ENCODE measurements at regions not wholly inside any gene's neighbourhood (a gene's known extent, or its start where the extent isn't known, plus 50 kb on each side); places are given as distances from the start of the nearest gene placed in this dataset.

- H3K27ac ChIP-seq, result no peak overlapping the region
- no peak for TF ChIP-seq POLR2A (IDR thresholded peaks at IDR 0.05)
- TF ChIP-seq, protein P1, sequence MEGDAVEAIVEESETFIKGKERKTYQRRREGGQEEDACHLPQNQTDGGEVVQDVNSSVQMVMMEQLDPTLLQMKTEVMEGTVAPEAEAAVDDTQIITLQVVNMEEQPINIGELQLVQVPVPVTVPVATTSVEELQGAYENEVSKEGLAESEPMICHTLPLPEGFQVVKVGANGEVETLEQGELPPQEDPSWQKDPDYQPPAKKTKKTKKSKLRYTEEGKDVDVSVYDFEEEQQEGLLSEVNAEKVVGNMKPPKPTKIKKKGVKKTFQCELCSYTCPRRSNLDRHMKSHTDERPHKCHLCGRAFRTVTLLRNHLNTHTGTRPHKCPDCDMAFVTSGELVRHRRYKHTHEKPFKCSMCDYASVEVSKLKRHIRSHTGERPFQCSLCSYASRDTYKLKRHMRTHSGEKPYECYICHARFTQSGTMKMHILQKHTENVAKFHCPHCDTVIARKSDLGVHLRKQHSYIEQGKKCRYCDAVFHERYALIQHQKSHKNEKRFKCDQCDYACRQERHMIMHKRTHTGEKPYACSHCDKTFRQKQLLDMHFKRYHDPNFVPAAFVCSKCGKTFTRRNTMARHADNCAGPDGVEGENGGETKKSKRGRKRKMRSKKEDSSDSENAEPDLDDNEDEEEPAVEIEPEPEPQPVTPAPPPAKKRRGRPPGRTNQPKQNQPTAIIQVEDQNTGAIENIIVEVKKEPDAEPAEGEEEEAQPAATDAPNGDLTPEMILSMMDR (IDR thresholded peaks at IDR 0.05), result no peak
- no peaks in the 10 kb centered on the region for H3K27me3 ChIP-seq
Measured at GRCh38 chr13:80718970-80719369, 378.0 kb upstream of the SPRY2 start.

GRCh38 chr13:80717776-80718175 lies 376.9 kb upstream of the SPRY2 start:
- no peaks in the 10 kb centered on the region for H3K36me3 ChIP-seq
- no peaks in the 10 kb centered on the region for H3K9me3 ChIP-seq
- intact Hi-C loops (cut with DNase I; ENCODE audit: low total_unique reads), result no loop called here
- no peak overlapping the region for H3K27ac ChIP-seq
- H3K4me1 ChIP-seq, result no peaks in the 10 kb centered on the region
- DNase-seq, result no peak
- H3K4me3 ChIP-seq, result no peak overlapping the region
- TF ChIP-seq, protein P1 (IDR thresholded peaks at IDR 0.05), result no peak
- no peak for TF ChIP-seq POLR2A (IDR thresholded peaks at IDR 0.05)
- no peaks in the 10 kb centered on the region for H3K27me3 ChIP-seq

More at GRCh38 chr13:80718970-80719369, 378.0 kb upstream of the SPRY2 start:
- DNase-seq, result no peak
- intact Hi-C loops (cut with DNase I; ENCODE audit: low total_unique reads), result no loop called here
- no peaks in the 10 kb centered on the region for H3K9me3 ChIP-seq
- no peaks in the 10 kb centered on the region for H3K36me3 ChIP-seq
- no peaks in the 10 kb centered on the region for H3K4me1 ChIP-seq
- H3K4me3 ChIP-seq, result no peak overlapping the region

- H3K9me3 ChIP-seq, result no peaks in the 10 kb centered on the region
- H3K27ac ChIP-seq, result no peak overlapping the region
- H3K4me3 ChIP-seq, result no peak overlapping the region
- TF ChIP-seq POLR2A (IDR thresholded peaks at IDR 0.05), result no peak
- TF ChIP-seq, protein P1 (IDR thresholded peaks at IDR 0.05), result no peak
- intact Hi-C loops (cut with DNase I; ENCODE audit: low total_unique reads), result no loop called here
- H3K36me3 ChIP-seq, result no peaks in the 10 kb centered on the region
- peak in 1 of 2 donors; percentile 19 for DNase-seq
- H3K27me3 ChIP-seq, result no peaks in the 10 kb centered on the region
- H3K4me1 ChIP-seq, result no peaks in the 10 kb centered on the region
Measured at GRCh38 chr13:80716610-80717081, 375.7 kb upstream of the SPRY2 start.

GRCh38 chr13:80712026-80712425 lies 371.1 kb upstream of the SPRY2 start:
- no peaks in the 10 kb centered on the region for H3K36me3 ChIP-seq
- no peak overlapping the region for H3K27ac ChIP-seq
- intact Hi-C loops (cut with DNase I; ENCODE audit: low total_unique reads), result no loop called here
- DNase-seq, result no peak
- no peaks in the 10 kb centered on the region for H3K27me3 ChIP-seq
- H3K4me1 ChIP-seq, result no peaks in the 10 kb centered on the region
- TF ChIP-seq POLR2A (IDR thresholded peaks at IDR 0.05), result no peak
- TF ChIP-seq, protein P1 (IDR thresholded peaks at IDR 0.05), result no peak
- no peaks in the 10 kb centered on the region for H3K9me3 ChIP-seq
- H3K4me3 ChIP-seq, result no peak overlapping the region

GRCh38 chr13:80708791-80709190 lies 367.9 kb upstream of the SPRY2 start:
- Histone ChIP-seq H3K4me3 (no peak overlapping the region), H3K27ac (no peak overlapping the region), H3K27me3 (no peaks in the 10 kb centered on the region), H3K4me1 (no peaks in the 10 kb centered on the region), H3K9me3 (no peaks in the 10 kb centered on the region), H3K36me3 (no peaks in the 10 kb centered on the region)
- DNase-seq, result no peak
- intact Hi-C loops (cut with DNase I; ENCODE audit: low total_unique reads), result no loop called here
- TF ChIP-seq POLR2A (IDR thresholded peaks at IDR 0.05), result no peak
- TF ChIP-seq, protein P1 (IDR thresholded peaks at IDR 0.05), result no peak
